IgD-negative memory B cell (primary cell): ENCODE measurements at regions not wholly inside any gene's neighbourhood (a gene's known extent, or its start where the extent isn't known, plus 50 kb on each side); places are given as distances from the start of the nearest gene placed in this dataset.

Source experiments
- H3K27ac Mint-ChIP-seq, 3 donors: one replicate each; pipeline ENCODE4 v1.8.0; 2020 to 2022; ENCODE audit warnings: mild to moderate bottlenecking in 3 of 3, mixed read lengths in 3 of 3, moderate library complexity in 1 of 3
- H3K27me3 Mint-ChIP-seq: one replicate; pipeline ENCODE4 v1.8.0; 2021; ENCODE audit warnings: mixed read lengths
- H3K36me3 Mint-ChIP-seq: one replicate; pipeline ENCODE4 v1.8.0; 2020; ENCODE audit warnings: mild to moderate bottlenecking, mixed read lengths
- H3K4me1 Mint-ChIP-seq, 3 donors: one replicate each; pipeline ENCODE4 v1.8.0; 2020 to 2022; ENCODE audit warnings: mixed read lengths in 3 of 3, mild to moderate bottlenecking in 1 of 3
- H3K4me3 Mint-ChIP-seq, 4 donors: one replicate each; pipeline ENCODE4 v1.8.0; 2020 to 2022; ENCODE audit warnings: mild to moderate bottlenecking in 4 of 4, mixed read lengths in 4 of 4, moderate library complexity in 3 of 4
- H3K9me3 Mint-ChIP-seq, 3 donors: one replicate each; pipeline ENCODE4 v1.8.0; 2020 to 2021; ENCODE audit warnings: mixed read lengths in 3 of 3, mild to moderate bottlenecking in 1 of 3

DNA sequence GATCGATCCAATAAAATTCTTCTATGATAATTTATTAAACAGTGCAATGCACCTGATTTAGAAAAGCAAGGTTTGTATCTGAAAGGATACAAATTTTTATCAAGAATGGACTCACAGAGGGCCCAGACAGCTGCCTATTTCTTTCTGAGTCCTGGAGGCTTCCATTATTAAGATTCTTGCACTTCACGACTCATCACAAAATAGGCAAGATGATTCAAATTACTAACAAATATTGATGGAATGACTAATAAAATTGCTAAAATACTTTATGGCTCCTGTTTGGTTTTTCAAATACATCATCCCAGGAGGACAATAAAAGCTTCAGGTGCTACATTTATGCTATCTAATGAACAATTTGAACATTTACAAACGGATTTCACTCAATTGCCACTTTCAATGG, 483.0 kb upstream of the AGTR1 start:
- H3K4me1 Mint-ChIP-seq = no peaks in the 10 kb centered on the region
- H3K9me3 Mint-ChIP-seq = no peaks in the 10 kb centered on the region
- H3K36me3 Mint-ChIP-seq = no peaks in the 10 kb centered on the region
- H3K4me3 Mint-ChIP-seq = no peak overlapping the region
- peaks cover 1% of the 10 kb centered on the region for H3K27me3 Mint-ChIP-seq
- no peak overlapping the region for H3K27ac Mint-ChIP-seq

GRCh38 chr3:148217317-148217716, 480.4 kb upstream of the AGTR1 start:
- no peaks in the 10 kb centered on the region for H3K9me3 Mint-ChIP-seq
- no peaks in the 10 kb centered on the region for H3K36me3 Mint-ChIP-seq
- peaks cover 1% of the 10 kb centered on the region for H3K27me3 Mint-ChIP-seq
- H3K4me1 Mint-ChIP-seq = no peaks in the 10 kb centered on the region
- no peak overlapping the region for H3K4me3 Mint-ChIP-seq
- H3K27ac Mint-ChIP-seq = no peak overlapping the region

DNA sequence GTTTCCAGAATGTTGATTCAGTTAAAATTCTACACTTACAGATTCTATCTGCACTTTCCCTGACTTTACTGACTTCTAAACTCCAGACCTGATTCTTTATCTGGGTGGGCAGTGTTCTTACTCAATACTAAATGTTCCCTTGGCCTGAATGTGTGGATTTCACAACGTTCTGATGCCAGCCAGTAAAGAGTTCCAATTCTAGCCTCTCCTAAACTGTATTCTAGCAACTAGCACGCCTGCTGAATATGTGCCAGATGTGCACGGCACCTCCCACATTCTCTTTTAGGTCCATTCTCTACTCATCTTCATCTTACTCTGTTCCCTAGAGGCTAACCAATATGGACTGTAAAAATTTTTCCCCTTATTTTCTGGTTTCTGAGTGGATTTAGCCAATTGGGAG, 479.5 kb upstream of the AGTR1 start:
- H3K9me3 Mint-ChIP-seq = no peaks in the 10 kb centered on the region
- H3K4me1 Mint-ChIP-seq = no peaks in the 10 kb centered on the region
- peaks cover 1% of the 10 kb centered on the region for H3K27me3 Mint-ChIP-seq
- no peak overlapping the region for H3K27ac Mint-ChIP-seq
- H3K36me3 Mint-ChIP-seq = no peaks in the 10 kb centered on the region
- no peak overlapping the region for H3K4me3 Mint-ChIP-seq

- Mint-ChIP-seq H3K4me1 (no peaks in the 10 kb centered on the region), H3K9me3 (no peaks in the 10 kb centered on the region), H3K27me3 (peaks cover 1% of the 10 kb centered on the region), H3K27ac (no peak overlapping the region), H3K4me3 (no peak overlapping the region), H3K36me3 (no peaks in the 10 kb centered on the region)
Observed at GRCh38 chr3:148219999-148220398, 477.7 kb upstream of the AGTR1 start.

DNA sequence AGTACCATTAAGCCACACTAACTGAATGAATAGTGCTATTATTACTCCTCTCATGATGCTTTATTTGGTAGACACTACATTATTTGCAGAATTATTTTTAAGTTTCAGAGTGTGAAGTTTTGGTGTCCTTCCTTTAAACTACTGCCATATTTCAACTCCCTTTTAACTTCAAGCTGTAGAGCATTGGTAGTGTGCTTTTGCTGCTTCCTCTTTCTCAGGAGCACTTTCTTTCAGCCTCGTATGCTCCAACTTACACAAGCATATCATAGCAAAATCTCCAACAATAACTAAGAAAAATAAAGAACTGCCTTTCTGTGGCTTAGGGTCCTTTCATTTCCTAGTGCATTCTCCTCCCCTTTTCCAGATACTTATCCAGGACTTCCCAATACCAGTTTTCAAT, 476.4 kb upstream of the AGTR1 start:
- Mint-ChIP-seq H3K4me1 (no peaks in the 10 kb centered on the region), H3K27me3 (peaks cover 1% of the 10 kb centered on the region), H3K36me3 (no peaks in the 10 kb centered on the region), H3K9me3 (no peaks in the 10 kb centered on the region), H3K4me3 (no peak overlapping the region), H3K27ac (no peak overlapping the region)

DNA sequence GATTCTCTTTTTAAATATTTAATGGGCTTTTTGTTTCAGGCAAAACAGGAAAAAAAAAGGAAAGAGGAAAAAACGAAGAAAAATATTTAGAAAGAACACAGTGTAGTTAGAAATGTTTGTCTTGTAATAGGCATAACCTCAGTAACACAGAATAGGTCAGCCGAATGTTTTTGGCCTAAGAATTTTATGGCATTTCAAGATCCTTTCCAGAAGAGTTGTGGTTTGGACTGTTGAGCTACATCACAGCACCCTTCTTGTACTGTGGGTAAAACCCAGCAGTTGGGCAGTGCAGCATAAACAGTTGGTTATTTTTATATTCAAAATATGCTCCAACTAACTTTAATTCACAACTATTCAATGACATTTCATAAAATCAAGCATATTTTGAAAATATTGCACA, 474.4 kb upstream of the AGTR1 start:
- no peak overlapping the region for H3K27ac Mint-ChIP-seq

DNA sequence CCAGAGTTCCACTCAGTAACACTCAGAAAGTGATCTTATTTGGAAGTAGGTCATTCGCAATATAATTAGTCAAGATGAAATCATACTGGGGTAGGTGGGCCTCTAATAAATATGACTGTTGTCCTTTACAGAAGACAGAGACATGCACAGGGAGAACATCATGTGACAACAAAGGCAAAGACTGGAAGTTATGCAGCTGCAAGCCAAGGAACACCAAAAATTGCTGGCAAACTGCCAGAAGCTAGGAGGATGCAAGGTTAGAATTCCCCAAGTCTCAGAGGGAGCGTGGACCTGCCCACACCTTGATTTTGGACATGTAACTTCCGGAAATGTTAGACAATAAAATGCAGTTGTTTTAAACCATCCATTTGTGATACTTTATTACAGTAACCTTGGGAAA, 471.5 kb upstream of the AGTR1 start:
- Mint-ChIP-seq H3K9me3 (peaks cover 0 to 1% (median 0%) of the 10 kb centered on the region in 3 donors), H3K36me3 (no peaks in the 10 kb centered on the region), H3K4me1 (no peaks in the 10 kb centered on the region), H3K27me3 (no peaks in the 10 kb centered on the region), H3K27ac (no peak overlapping the region), H3K4me3 (no peak overlapping the region)

More for the DNA sequence above, 474.4 kb upstream of the AGTR1 start:
- Mint-ChIP-seq H3K4me3 (no peak overlapping the region), H3K36me3 (no peaks in the 10 kb centered on the region), H3K9me3 (peaks cover 0 to 1% (median 0%) of the 10 kb centered on the region in 3 donors), H3K27me3 (peaks cover 1% of the 10 kb centered on the region), H3K4me1 (no peaks in the 10 kb centered on the region)

DNA sequence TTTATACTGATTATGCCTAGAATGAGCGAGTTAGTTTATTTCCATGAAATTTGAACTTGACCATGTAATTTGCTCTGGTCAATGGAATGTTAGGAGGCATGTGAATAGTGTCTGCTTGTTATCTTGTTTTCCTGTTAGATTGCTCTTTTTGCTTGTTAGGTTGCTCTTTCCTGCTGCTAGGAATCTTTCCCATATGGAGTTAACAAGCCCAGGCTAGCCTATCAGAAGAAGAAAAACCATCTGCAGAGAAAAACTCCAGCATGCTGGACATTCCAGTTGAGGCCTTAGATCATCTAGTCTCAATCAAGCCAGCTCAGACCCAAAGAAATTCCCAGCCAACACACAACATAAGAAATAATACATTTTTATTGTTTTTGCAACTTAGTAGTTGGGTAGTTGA, 470.2 kb upstream of the AGTR1 start:
- H3K27me3 Mint-ChIP-seq = no peaks in the 10 kb centered on the region
- no peak overlapping the region for H3K4me3 Mint-ChIP-seq
- no peak overlapping the region for H3K27ac Mint-ChIP-seq
- peaks cover 0 to 1% (median 0%) of the 10 kb centered on the region in 3 donors for H3K9me3 Mint-ChIP-seq
- no peaks in the 10 kb centered on the region for H3K4me1 Mint-ChIP-seq
- no peaks in the 10 kb centered on the region for H3K36me3 Mint-ChIP-seq

DNA sequence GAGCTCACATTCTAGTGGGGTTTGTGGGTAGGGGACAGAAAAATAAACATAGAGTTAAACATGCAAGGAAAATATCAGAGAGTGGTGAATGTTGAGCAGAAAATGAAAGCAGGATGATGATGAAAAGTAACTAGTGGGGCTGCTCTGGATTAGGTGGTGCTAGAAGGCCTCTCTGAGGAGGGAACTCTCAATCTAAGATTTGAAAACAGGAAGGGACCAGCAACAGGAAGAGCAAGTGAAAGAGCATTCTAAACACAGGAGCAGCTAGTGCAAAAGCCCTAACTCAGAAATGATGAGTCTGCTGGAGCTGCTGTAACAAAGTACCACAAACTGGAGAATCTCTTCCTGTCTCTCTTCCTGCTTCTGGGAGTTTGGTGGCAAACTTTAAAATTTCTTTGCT, 468.6 kb upstream of the AGTR1 start:
- Mint-ChIP-seq H3K36me3 (no peaks in the 10 kb centered on the region), H3K4me1 (no peaks in the 10 kb centered on the region), H3K9me3 (peaks cover 0 to 9% (median 2%) of the 10 kb centered on the region in 3 donors), H3K4me3 (no peak overlapping the region), H3K27ac (no peak overlapping the region), H3K27me3 (no peaks in the 10 kb centered on the region)

GRCh38 chr3:148230473-148230872, 467.2 kb upstream of the AGTR1 start:
- Mint-ChIP-seq H3K4me1 (no peaks in the 10 kb centered on the region), H3K36me3 (no peaks in the 10 kb centered on the region), H3K9me3 (peaks cover 0 to 9% (median 2%) of the 10 kb centered on the region in 3 donors), H3K27me3 (no peaks in the 10 kb centered on the region), H3K27ac (no peak overlapping the region), H3K4me3 (no peak overlapping the region)

DNA sequence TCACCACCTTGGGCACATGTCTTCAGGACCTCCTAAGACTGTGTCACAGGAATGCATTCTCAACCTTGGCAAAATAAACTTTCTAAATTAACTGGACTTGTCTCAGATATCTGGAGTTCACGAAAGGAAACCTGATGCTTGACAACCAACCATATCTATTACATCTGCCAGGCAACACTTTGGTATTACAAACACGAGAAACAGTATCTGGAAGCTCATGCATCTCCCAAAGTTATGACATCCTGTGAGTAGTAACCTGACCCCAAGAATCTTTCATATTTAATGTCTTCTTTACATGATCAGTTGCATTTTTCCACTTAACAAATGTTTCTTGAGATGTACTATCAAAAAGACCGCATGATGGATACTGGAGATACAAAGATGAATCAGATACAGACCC, 465.3 kb upstream of the AGTR1 start:
- H3K27ac Mint-ChIP-seq = no peak overlapping the region
- no peaks in the 10 kb centered on the region for H3K27me3 Mint-ChIP-seq
- no peak overlapping the region for H3K4me3 Mint-ChIP-seq
- no peaks in the 10 kb centered on the region for H3K36me3 Mint-ChIP-seq
- no peaks in the 10 kb centered on the region for H3K4me1 Mint-ChIP-seq
- peaks cover 0 to 9% (median 2%) of the 10 kb centered on the region in 3 donors for H3K9me3 Mint-ChIP-seq

- Mint-ChIP-seq H3K4me1 (no peaks in the 10 kb centered on the region), H3K27ac (no peak overlapping the region), H3K9me3 (peaks cover 0 to 8% (median 2%) of the 10 kb centered on the region in 3 donors), H3K27me3 (no peaks in the 10 kb centered on the region), H3K36me3 (no peaks in the 10 kb centered on the region), H3K4me3 (no peak overlapping the region)
Observed at GRCh38 chr3:148233403-148233802, 464.3 kb upstream of the AGTR1 start.

- H3K36me3 Mint-ChIP-seq = no peaks in the 10 kb centered on the region
- H3K27me3 Mint-ChIP-seq = no peaks in the 10 kb centered on the region
- no peak overlapping the region for H3K27ac Mint-ChIP-seq
- H3K4me3 Mint-ChIP-seq = no peak overlapping the region
- no peaks in the 10 kb centered on the region for H3K4me1 Mint-ChIP-seq
- H3K9me3 Mint-ChIP-seq = peaks cover 0 to 8% (median 2%) of the 10 kb centered on the region in 3 donors
Observed at GRCh38 chr3:148234536-148234935, 463.2 kb upstream of the AGTR1 start.

- Mint-ChIP-seq H3K36me3 (no peaks in the 10 kb centered on the region), H3K4me1 (no peaks in the 10 kb centered on the region), H3K9me3 (peaks cover 0 to 8% (median 2%) of the 10 kb centered on the region in 3 donors), H3K27ac (no peak overlapping the region), H3K4me3 (no peak overlapping the region), H3K27me3 (no peaks in the 10 kb centered on the region)
Observed at GRCh38 chr3:148235566-148235965, 462.1 kb upstream of the AGTR1 start.

- peaks cover 0 to 3% (median 2%) of the 10 kb centered on the region in 3 donors for H3K9me3 Mint-ChIP-seq
- no peak overlapping the region for H3K4me3 Mint-ChIP-seq
- H3K27ac Mint-ChIP-seq = no peak overlapping the region
- H3K27me3 Mint-ChIP-seq = no peaks in the 10 kb centered on the region
- H3K36me3 Mint-ChIP-seq = no peaks in the 10 kb centered on the region
- H3K4me1 Mint-ChIP-seq = no peaks in the 10 kb centered on the region
Observed at GRCh38 chr3:148238421-148238821, 459.3 kb upstream of the AGTR1 start.

- Mint-ChIP-seq H3K9me3 (no peaks in the 10 kb centered on the region), H3K36me3 (no peaks in the 10 kb centered on the region), H3K4me3 (no peak overlapping the region), H3K27me3 (no peaks in the 10 kb centered on the region), H3K4me1 (no peaks in the 10 kb centered on the region), H3K27ac (no peak overlapping the region)
Observed at GRCh38 chr3:148240351-148240750, 457.4 kb upstream of the AGTR1 start.

GRCh38 chr3:148243609-148244008, 454.1 kb upstream of the AGTR1 start:
- Mint-ChIP-seq H3K36me3 (no peaks in the 10 kb centered on the region), H3K4me3 (no peak overlapping the region), H3K27me3 (no peaks in the 10 kb centered on the region), H3K9me3 (peaks cover 0 to 3% (median 0%) of the 10 kb centered on the region in 3 donors), H3K4me1 (no peaks in the 10 kb centered on the region), H3K27ac (no peak overlapping the region)
